ENCODE measurements at regions not wholly inside any gene's neighbourhood (a gene's known extent, or its start where the extent isn't known, plus 50 kb on each side); places are given as distances from the start of the nearest gene placed in this dataset.

GRCh38 chr3:39716849-39717248 lies 92.6 kb upstream of the MYRIP start:
- DNase-seq (ENCODE audit: low read depth), result no peak
- TF ChIP-seq, protein P1, sequence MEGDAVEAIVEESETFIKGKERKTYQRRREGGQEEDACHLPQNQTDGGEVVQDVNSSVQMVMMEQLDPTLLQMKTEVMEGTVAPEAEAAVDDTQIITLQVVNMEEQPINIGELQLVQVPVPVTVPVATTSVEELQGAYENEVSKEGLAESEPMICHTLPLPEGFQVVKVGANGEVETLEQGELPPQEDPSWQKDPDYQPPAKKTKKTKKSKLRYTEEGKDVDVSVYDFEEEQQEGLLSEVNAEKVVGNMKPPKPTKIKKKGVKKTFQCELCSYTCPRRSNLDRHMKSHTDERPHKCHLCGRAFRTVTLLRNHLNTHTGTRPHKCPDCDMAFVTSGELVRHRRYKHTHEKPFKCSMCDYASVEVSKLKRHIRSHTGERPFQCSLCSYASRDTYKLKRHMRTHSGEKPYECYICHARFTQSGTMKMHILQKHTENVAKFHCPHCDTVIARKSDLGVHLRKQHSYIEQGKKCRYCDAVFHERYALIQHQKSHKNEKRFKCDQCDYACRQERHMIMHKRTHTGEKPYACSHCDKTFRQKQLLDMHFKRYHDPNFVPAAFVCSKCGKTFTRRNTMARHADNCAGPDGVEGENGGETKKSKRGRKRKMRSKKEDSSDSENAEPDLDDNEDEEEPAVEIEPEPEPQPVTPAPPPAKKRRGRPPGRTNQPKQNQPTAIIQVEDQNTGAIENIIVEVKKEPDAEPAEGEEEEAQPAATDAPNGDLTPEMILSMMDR (conservative IDR thresholded peaks at IDR 0.05; ENCODE audit: control insufficient read depth, insufficient read depth, low read depth, low read length), result no peak
- H3K4me3 ChIP-seq (ENCODE audit: control insufficient read depth, low read depth, low read length), result no peak overlapping the region

GRCh38 chr3:39718674-39719595 lies 90.5 kb upstream of the MYRIP start:
- TF ChIP-seq, protein P1 (conservative IDR thresholded peaks at IDR 0.05; ENCODE audit: control insufficient read depth, insufficient read depth, low read depth, low read length), result no peak
- no peak overlapping the region for H3K4me3 ChIP-seq (ENCODE audit: control insufficient read depth, low read depth, low read length)
- peak; percentile 81 for DNase-seq (ENCODE audit: low read depth)

GRCh38 chr3:39721076-39721475 lies 88.3 kb upstream of the MYRIP start:
- H3K4me3 ChIP-seq (ENCODE audit: control insufficient read depth, low read depth, low read length), result no peak overlapping the region
- DNase-seq (ENCODE audit: low read depth), result no peak
- TF ChIP-seq, protein P1 (conservative IDR thresholded peaks at IDR 0.05; ENCODE audit: control insufficient read depth, insufficient read depth, low read depth, low read length), result no peak

DNA sequence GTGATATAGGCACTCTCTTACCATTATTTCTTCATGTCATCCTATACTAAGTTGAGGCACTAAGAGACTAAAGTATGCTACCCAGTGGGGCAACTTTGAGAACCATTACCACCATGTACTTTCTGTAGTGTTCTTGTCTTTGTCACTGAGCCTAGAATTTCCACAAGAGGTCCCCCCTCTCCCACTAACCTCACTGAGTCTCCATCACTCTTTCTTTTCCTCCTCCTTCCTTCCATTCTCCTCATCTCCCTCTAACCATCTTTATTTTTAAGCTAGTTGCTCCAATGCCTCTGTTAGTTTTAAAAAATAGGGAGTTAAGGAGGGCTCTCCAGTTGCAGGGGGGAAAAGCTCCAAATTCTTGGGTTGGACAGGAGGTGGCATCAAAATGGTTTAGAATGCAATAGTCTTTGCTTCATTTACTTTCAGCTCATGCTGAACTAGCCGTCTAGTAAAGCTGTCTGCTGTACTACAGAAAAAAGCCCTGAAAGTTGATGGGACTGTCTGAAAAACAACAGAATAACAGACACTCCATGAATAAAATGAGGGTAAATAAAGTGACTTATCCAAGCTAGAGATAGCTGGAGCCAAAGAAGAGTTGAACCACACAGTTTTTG lies 85.1 kb upstream of the MYRIP start:
- peak; percentile 6 for DNase-seq (ENCODE audit: low read depth)
- TF ChIP-seq, protein P1 (conservative IDR thresholded peaks at IDR 0.05; ENCODE audit: control insufficient read depth, insufficient read depth, low read depth, low read length), result peak; percentile 11
- no peak overlapping the region for H3K4me3 ChIP-seq (ENCODE audit: control insufficient read depth, low read depth, low read length)

DNA sequence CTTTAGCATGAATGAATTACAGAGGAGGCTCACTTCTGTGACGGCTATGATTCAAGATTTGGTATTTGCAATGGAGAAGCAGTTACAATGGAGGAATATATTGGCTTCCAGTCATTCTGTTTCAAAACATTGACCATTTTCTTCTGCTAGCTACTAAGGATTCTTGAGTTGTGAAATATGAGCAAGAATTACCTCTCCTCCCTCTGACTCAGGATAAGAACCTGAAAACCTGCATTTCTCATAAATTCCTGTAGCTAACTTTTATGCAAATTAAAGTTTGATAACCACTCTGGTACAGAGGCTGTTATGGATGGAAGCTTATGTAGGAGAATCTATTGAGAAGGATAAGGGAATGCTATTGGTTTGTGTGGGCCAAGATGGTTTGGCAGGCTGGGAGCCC lies 84.1 kb upstream of the MYRIP start:
- TF ChIP-seq, protein P1 (conservative IDR thresholded peaks at IDR 0.05; ENCODE audit: control insufficient read depth, insufficient read depth, low read depth, low read length), result no peak
- no peak overlapping the region for H3K4me3 ChIP-seq (ENCODE audit: control insufficient read depth, low read depth, low read length)
- DNase-seq (ENCODE audit: low read depth), result no peak

DNA sequence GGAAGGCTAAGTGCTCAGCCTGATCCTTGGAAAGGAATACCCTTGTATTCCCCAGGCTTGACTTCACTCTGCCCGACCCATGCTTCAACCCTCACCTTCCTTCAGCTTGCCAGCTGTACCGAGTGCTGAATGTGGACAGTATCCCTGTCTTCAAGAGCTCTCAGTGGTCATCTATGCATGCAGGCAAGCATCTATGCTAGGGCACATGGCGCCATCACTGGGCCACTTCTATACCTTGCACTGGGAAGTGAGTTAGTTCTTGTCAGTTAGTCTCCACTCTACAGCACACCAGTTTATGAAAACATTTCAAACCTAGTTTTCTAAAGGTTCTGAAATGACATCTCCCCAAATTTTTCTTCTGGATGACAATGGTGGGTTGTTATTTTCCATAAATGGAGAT lies 82.0 kb upstream of the MYRIP start:
- no peak overlapping the region for H3K4me3 ChIP-seq (ENCODE audit: control insufficient read depth, low read depth, low read length)
- DNase-seq (ENCODE audit: low read depth), result peak; percentile 15
- TF ChIP-seq, protein P1 (conservative IDR thresholded peaks at IDR 0.05; ENCODE audit: control insufficient read depth, insufficient read depth, low read depth, low read length), result peak; percentile 18
